ENCODE measurements at regions not wholly inside any gene's neighbourhood (a gene's known extent, or its start where the extent isn't known, plus 50 kb on each side); places are given as distances from the start of the nearest gene placed in this dataset.
"Not testable (repeated sequence)": the region's sequence is repeated elsewhere in the genome, so short reads cannot be mapped to it uniquely, and the experiment has no call there.

GRCh38 chr6:140500849-140501248, 1126.4 kb upstream of the CITED2 start:
- H3K9me3 ChIP-seq (replicated peaks; ENCODE audit: low read length), result no peaks in the 10 kb centered on the region
- no peak overlapping the region for H3K4me2 ChIP-seq (ENCODE audit: low read length)
- H3K9ac ChIP-seq (ENCODE audit: low read depth, low read length), result no peak overlapping the region
- no peaks in the 10 kb centered on the region for H3K36me3 ChIP-seq (ENCODE audit: insufficient read depth, low read length)
- no peak overlapping the region for H3K4me3 ChIP-seq (ENCODE audit: low read length)
- H3K27me3 ChIP-seq (ENCODE audit: control insufficient read depth, insufficient read depth, low read length), result no peaks in the 10 kb centered on the region
- peaks cover 3% of the 10 kb centered on the region for H3K4me1 ChIP-seq (ENCODE audit: control insufficient read depth, insufficient read depth, low read length)

GRCh38 chr6:140499607-140500006, 1125.2 kb upstream of the CITED2 start:
- Histone ChIP-seq H3K9ac (ENCODE audit: low read depth, low read length) (no peak overlapping the region), H3K36me3 (ENCODE audit: insufficient read depth, low read length) (no peaks in the 10 kb centered on the region), H3K9me3 (replicated peaks; ENCODE audit: low read length) (no peaks in the 10 kb centered on the region), H3K4me2 (ENCODE audit: low read length) (no peak overlapping the region), H3K4me1 (ENCODE audit: control insufficient read depth, insufficient read depth, low read length) (peaks cover 11% of the 10 kb centered on the region), H3K27me3 (ENCODE audit: control insufficient read depth, insufficient read depth, low read length) (no peaks in the 10 kb centered on the region), H3K4me3 (ENCODE audit: low read length) (no peak overlapping the region)

- H3K9ac ChIP-seq (ENCODE audit: low read depth, low read length), result peak overlapping the region; percentile 21
- peaks cover 25% of the 10 kb centered on the region for H3K4me1 ChIP-seq (ENCODE audit: control insufficient read depth, insufficient read depth, low read length)
- no peaks in the 10 kb centered on the region for H3K36me3 ChIP-seq (ENCODE audit: insufficient read depth, low read length)
- H3K4me2 ChIP-seq (ENCODE audit: low read length), result peak overlapping the region; percentile 6
- H3K27me3 ChIP-seq (ENCODE audit: control insufficient read depth, insufficient read depth, low read length), result no peaks in the 10 kb centered on the region
- no peak overlapping the region for H3K4me3 ChIP-seq (ENCODE audit: low read length)
- no peaks in the 10 kb centered on the region for H3K9me3 ChIP-seq (replicated peaks; ENCODE audit: low read length)
Measured at GRCh38 chr6:140494321-140495108, 1120.1 kb upstream of the CITED2 start.

- H3K27me3 ChIP-seq (ENCODE audit: control insufficient read depth, insufficient read depth, low read length); H3K9ac ChIP-seq (ENCODE audit: low read depth, low read length); H3K9me3 ChIP-seq (replicated peaks; ENCODE audit: low read length); H3K36me3 ChIP-seq (ENCODE audit: insufficient read depth, low read length); H3K4me3 ChIP-seq (ENCODE audit: low read length); H3K4me2 ChIP-seq (ENCODE audit: low read length): not testable (repeated sequence)
- H3K4me1 ChIP-seq (ENCODE audit: control insufficient read depth, insufficient read depth, low read length), result peaks cover 22% of the 10 kb centered on the region
Measured at GRCh38 chr6:140493470-140493869, 1119.0 kb upstream of the CITED2 start.

GRCh38 chr6:140490081-140490480, 1115.6 kb upstream of the CITED2 start:
- no peak overlapping the region for H3K9ac ChIP-seq (ENCODE audit: low read depth, low read length)
- no peaks in the 10 kb centered on the region for H3K36me3 ChIP-seq (ENCODE audit: insufficient read depth, low read length)
- H3K27me3 ChIP-seq (ENCODE audit: control insufficient read depth, insufficient read depth, low read length), result no peaks in the 10 kb centered on the region
- peaks cover 6% of the 10 kb centered on the region for H3K9me3 ChIP-seq (replicated peaks; ENCODE audit: low read length)
- H3K4me2 ChIP-seq (ENCODE audit: low read length), result no peak overlapping the region
- H3K4me3 ChIP-seq (ENCODE audit: low read length), result no peak overlapping the region
- H3K4me1 ChIP-seq (ENCODE audit: control insufficient read depth, insufficient read depth, low read length), result peaks cover 38% of the 10 kb centered on the region

- H3K9me3 ChIP-seq (replicated peaks; ENCODE audit: low read length), result peaks cover 6% of the 10 kb centered on the region
- no peak overlapping the region for H3K4me2 ChIP-seq (ENCODE audit: low read length)
- H3K36me3 ChIP-seq (ENCODE audit: insufficient read depth, low read length), result no peaks in the 10 kb centered on the region
- peaks cover 34% of the 10 kb centered on the region for H3K4me1 ChIP-seq (ENCODE audit: control insufficient read depth, insufficient read depth, low read length)
- H3K4me3 ChIP-seq (ENCODE audit: low read length), result no peak overlapping the region
- H3K27me3 ChIP-seq (ENCODE audit: control insufficient read depth, insufficient read depth, low read length), result no peaks in the 10 kb centered on the region
- no peak overlapping the region for H3K9ac ChIP-seq (ENCODE audit: low read depth, low read length)
Measured at GRCh38 chr6:140487586-140487985, 1113.1 kb upstream of the CITED2 start.

GRCh38 chr6:140486450-140487361, 1112.3 kb upstream of the CITED2 start:
- H3K4me1 ChIP-seq (ENCODE audit: control insufficient read depth, insufficient read depth, low read length), result peaks cover 34% of the 10 kb centered on the region
- peak overlapping the region; percentile 56 for H3K9ac ChIP-seq (ENCODE audit: low read depth, low read length)
- peaks cover 6% of the 10 kb centered on the region for H3K9me3 ChIP-seq (replicated peaks; ENCODE audit: low read length)
- peak overlapping the region; percentile 12 for H3K4me3 ChIP-seq (ENCODE audit: low read length)
- no peaks in the 10 kb centered on the region for H3K27me3 ChIP-seq (ENCODE audit: control insufficient read depth, insufficient read depth, low read length)
- no peaks in the 10 kb centered on the region for H3K36me3 ChIP-seq (ENCODE audit: insufficient read depth, low read length)
- no peak overlapping the region for H3K4me2 ChIP-seq (ENCODE audit: low read length)

GRCh38 chr6:140485740-140486449, 1111.4 kb upstream of the CITED2 start:
- Histone ChIP-seq H3K4me3 (ENCODE audit: low read length) (peak overlapping the region; percentile 12), H3K27me3 (ENCODE audit: control insufficient read depth, insufficient read depth, low read length) (no peaks in the 10 kb centered on the region), H3K9me3 (replicated peaks; ENCODE audit: low read length) (peaks cover 6% of the 10 kb centered on the region), H3K4me2 (ENCODE audit: low read length) (no peak overlapping the region), H3K4me1 (ENCODE audit: control insufficient read depth, insufficient read depth, low read length) (peaks cover 37% of the 10 kb centered on the region), H3K9ac (ENCODE audit: low read depth, low read length) (peak overlapping the region; percentile 56), H3K36me3 (ENCODE audit: insufficient read depth, low read length) (no peaks in the 10 kb centered on the region)

GRCh38 chr6:140480852-140481251, 1106.4 kb upstream of the CITED2 start:
- no peak overlapping the region for H3K4me2 ChIP-seq (ENCODE audit: low read length)
- no peaks in the 10 kb centered on the region for H3K36me3 ChIP-seq (ENCODE audit: insufficient read depth, low read length)
- no peak overlapping the region for H3K9ac ChIP-seq (ENCODE audit: low read depth, low read length)
- no peak overlapping the region for H3K4me3 ChIP-seq (ENCODE audit: low read length)
- peaks cover 19% of the 10 kb centered on the region for H3K4me1 ChIP-seq (ENCODE audit: control insufficient read depth, insufficient read depth, low read length)
- H3K27me3 ChIP-seq (ENCODE audit: control insufficient read depth, insufficient read depth, low read length), result no peaks in the 10 kb centered on the region
- no peaks in the 10 kb centered on the region for H3K9me3 ChIP-seq (replicated peaks; ENCODE audit: low read length)

GRCh38 chr6:140478631-140479030, 1104.2 kb upstream of the CITED2 start:
- Histone ChIP-seq H3K4me2 (ENCODE audit: low read length) (no peak overlapping the region), H3K36me3 (ENCODE audit: insufficient read depth, low read length) (no peaks in the 10 kb centered on the region), H3K4me1 (ENCODE audit: control insufficient read depth, insufficient read depth, low read length) (peaks cover 5% of the 10 kb centered on the region), H3K4me3 (ENCODE audit: low read length) (no peak overlapping the region), H3K9ac (ENCODE audit: low read depth, low read length) (no peak overlapping the region), H3K27me3 (ENCODE audit: control insufficient read depth, insufficient read depth, low read length) (no peaks in the 10 kb centered on the region), H3K9me3 (replicated peaks; ENCODE audit: low read length) (no peaks in the 10 kb centered on the region)

- H3K27me3 ChIP-seq (ENCODE audit: control insufficient read depth, insufficient read depth, low read length), result no peaks in the 10 kb centered on the region
- H3K4me1 ChIP-seq (ENCODE audit: control insufficient read depth, insufficient read depth, low read length), result no peaks in the 10 kb centered on the region
- no peaks in the 10 kb centered on the region for H3K36me3 ChIP-seq (ENCODE audit: insufficient read depth, low read length)
- H3K4me2 ChIP-seq (ENCODE audit: low read length), result no peak overlapping the region
- H3K9ac ChIP-seq (ENCODE audit: low read depth, low read length), result no peak overlapping the region
- no peaks in the 10 kb centered on the region for H3K9me3 ChIP-seq (replicated peaks; ENCODE audit: low read length)
- H3K4me3 ChIP-seq (ENCODE audit: low read length), result no peak overlapping the region
Measured at GRCh38 chr6:140475086-140475485, 1100.6 kb upstream of the CITED2 start.

All from skeletal muscle satellite cell (primary cell).